ENCODE measurements at regions not wholly inside any gene's neighbourhood (a gene's known extent, or its start where the extent isn't known, plus 50 kb on each side); places are given as distances from the start of the nearest gene placed in this dataset.

GRCh38 chr15:47887241-47887800 is 170.0 kb downstream of the SEMA6D start:
- TF ChIP-seq EZH2phosphoT487 (IDR thresholded peaks at IDR 0.05; ENCODE audit: borderline replicate concordance) (no peak), CTCF (conservative IDR thresholded peaks at IDR 0.05; ENCODE audit: low read length) (no peak)
- Histone ChIP-seq H4K20me1 (ENCODE audit: insufficient read depth, low read length, poor library complexity, severe bottlenecking) (no peaks in the 10 kb centered on the region), H3K9ac (ENCODE audit: low read depth, low read length, poor library complexity, severe bottlenecking) (no peak overlapping the region), H3K9me3 (ENCODE audit: insufficient read depth, low read depth, low read length) (no peaks in the 10 kb centered on the region), H3K36me3 (ENCODE audit: insufficient read depth, low read length) (no peaks in the 10 kb centered on the region), H3K27me3 (ENCODE audit: insufficient read depth, low read length, poor library complexity, severe bottlenecking) (no peaks in the 10 kb centered on the region), H2AFZ (ENCODE audit: low read length) (no peak overlapping the region), H3F3A (ENCODE audit: low read depth) (no peaks in the 10 kb centered on the region), H3K4me2 (ENCODE audit: low read depth, low read length, poor library complexity, severe bottlenecking) (no peak overlapping the region), H3K4me3 (ENCODE audit: low read length, poor library complexity, severe bottlenecking) (no peak overlapping the region), H3K79me2 (ENCODE audit: insufficient read depth, low read length) (no peaks in the 10 kb centered on the region), H3K9me2 (replicated peaks; ENCODE audit: low read depth, low read length) (no peaks in the 10 kb centered on the region), H3K4me1 (ENCODE audit: insufficient read depth, low read length, poor library complexity, severe bottlenecking) (no peaks in the 10 kb centered on the region)

- H3K4me1 ChIP-seq (ENCODE audit: insufficient read depth, low read length, poor library complexity, severe bottlenecking), result no peaks in the 10 kb centered on the region
- H3K27me3 ChIP-seq (ENCODE audit: insufficient read depth, low read length, poor library complexity, severe bottlenecking), result no peaks in the 10 kb centered on the region
- no peaks in the 10 kb centered on the region for H4K20me1 ChIP-seq (ENCODE audit: insufficient read depth, low read length, poor library complexity, severe bottlenecking)
- no peaks in the 10 kb centered on the region for H3K9me3 ChIP-seq (ENCODE audit: insufficient read depth, low read depth, low read length)
- no peak overlapping the region for H2AFZ ChIP-seq (ENCODE audit: low read length)
- no peak overlapping the region for H3K4me2 ChIP-seq (ENCODE audit: low read depth, low read length, poor library complexity, severe bottlenecking)
- H3K4me3 ChIP-seq (ENCODE audit: low read length, poor library complexity, severe bottlenecking), result no peak overlapping the region
- no peaks in the 10 kb centered on the region for H3K9me2 ChIP-seq (replicated peaks; ENCODE audit: low read depth, low read length)
- no peak for TF ChIP-seq EZH2phosphoT487 (IDR thresholded peaks at IDR 0.05; ENCODE audit: borderline replicate concordance)
- TF ChIP-seq CTCF (conservative IDR thresholded peaks at IDR 0.05; ENCODE audit: low read length), result no peak
- no peak overlapping the region for H3K9ac ChIP-seq (ENCODE audit: low read depth, low read length, poor library complexity, severe bottlenecking)
- no peaks in the 10 kb centered on the region for H3F3A ChIP-seq (ENCODE audit: low read depth)
- H3K79me2 ChIP-seq (ENCODE audit: insufficient read depth, low read length), result no peaks in the 10 kb centered on the region
- H3K36me3 ChIP-seq (ENCODE audit: insufficient read depth, low read length), result no peaks in the 10 kb centered on the region
These were observed 171.2 kb downstream of the SEMA6D start for GRCh38 chr15:47888385-47889100.

DNA sequence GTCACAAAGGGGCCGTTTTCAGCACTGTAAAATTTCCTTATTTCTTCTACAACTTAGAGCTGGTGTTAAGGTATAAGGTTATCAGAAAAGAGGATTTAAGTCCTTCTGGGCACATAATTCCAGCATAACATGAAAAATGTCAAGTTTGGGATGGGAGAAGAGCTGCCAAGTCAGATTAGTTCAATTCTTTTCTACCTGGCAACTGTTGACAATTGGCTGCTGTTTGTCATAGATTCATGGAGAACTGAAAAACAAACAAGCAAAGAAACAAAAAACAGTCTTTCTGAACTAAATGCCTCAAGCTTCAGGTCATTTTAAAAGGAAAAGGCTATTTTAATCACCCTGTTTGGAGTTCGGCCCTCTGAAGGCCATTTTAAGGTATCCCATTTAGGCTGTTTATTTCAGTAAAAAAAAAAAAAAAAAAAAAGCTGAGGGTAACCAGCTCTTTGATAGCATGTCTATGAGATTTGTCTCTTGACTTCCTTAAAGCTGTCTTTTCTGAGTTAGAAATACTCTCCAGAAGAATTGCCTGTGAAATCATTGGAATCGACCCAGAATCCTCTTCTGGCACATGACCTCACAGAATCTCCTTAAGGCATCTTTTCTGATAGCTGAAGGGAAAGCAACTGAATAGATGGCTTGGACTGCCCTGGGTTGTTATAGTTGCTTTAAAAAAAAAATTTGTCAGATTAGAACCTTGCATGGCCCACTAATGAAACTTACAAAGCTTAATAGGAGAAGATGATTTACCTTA is 173.3 kb downstream of the SEMA6D start:
- H3K79me2 ChIP-seq (ENCODE audit: insufficient read depth, low read length), result no peaks in the 10 kb centered on the region
- H4K20me1 ChIP-seq (ENCODE audit: insufficient read depth, low read length, poor library complexity, severe bottlenecking), result no peaks in the 10 kb centered on the region
- no peaks in the 10 kb centered on the region for H3F3A ChIP-seq (ENCODE audit: low read depth)
- no peak overlapping the region for H3K4me3 ChIP-seq (ENCODE audit: low read length, poor library complexity, severe bottlenecking)
- H3K9me3 ChIP-seq (ENCODE audit: insufficient read depth, low read depth, low read length), result no peaks in the 10 kb centered on the region
- H3K9ac ChIP-seq (ENCODE audit: low read depth, low read length, poor library complexity, severe bottlenecking), result no peak overlapping the region
- H3K36me3 ChIP-seq (ENCODE audit: insufficient read depth, low read length), result no peaks in the 10 kb centered on the region
- TF ChIP-seq EZH2phosphoT487 (IDR thresholded peaks at IDR 0.05; ENCODE audit: borderline replicate concordance) (no peak), CTCF (conservative IDR thresholded peaks at IDR 0.05; ENCODE audit: low read length) (no peak)
- H3K4me1 ChIP-seq (ENCODE audit: insufficient read depth, low read length, poor library complexity, severe bottlenecking), result no peaks in the 10 kb centered on the region
- no peaks in the 10 kb centered on the region for H3K9me2 ChIP-seq (replicated peaks; ENCODE audit: low read depth, low read length)
- no peak overlapping the region for H2AFZ ChIP-seq (ENCODE audit: low read length)
- no peak overlapping the region for H3K4me2 ChIP-seq (ENCODE audit: low read depth, low read length, poor library complexity, severe bottlenecking)
- H3K27me3 ChIP-seq (ENCODE audit: insufficient read depth, low read length, poor library complexity, severe bottlenecking), result no peaks in the 10 kb centered on the region

Data from Loucy (cell line).